WI38 (cell line): ENCODE measurements at regions not wholly inside any gene's neighbourhood (a gene's known extent, or its start where the extent isn't known, plus 50 kb on each side); places are given as distances from the start of the nearest gene placed in this dataset.

Experiments
- H3K4me3 ChIP-seq: 2 replicates; pipeline ENCODE4 v1.5.1; 2011; ENCODE audit warnings: low read depth, mild to moderate bottlenecking, control low read depth, low read length
- TF ChIP-seq, protein P1 (sequence below): IDR thresholded peaks from 2 replicates; pipeline ENCODE4 v1.5.1; 2012; ENCODE audit warnings: low read depth, mild to moderate bottlenecking, control low read depth, low read length

DNA sequence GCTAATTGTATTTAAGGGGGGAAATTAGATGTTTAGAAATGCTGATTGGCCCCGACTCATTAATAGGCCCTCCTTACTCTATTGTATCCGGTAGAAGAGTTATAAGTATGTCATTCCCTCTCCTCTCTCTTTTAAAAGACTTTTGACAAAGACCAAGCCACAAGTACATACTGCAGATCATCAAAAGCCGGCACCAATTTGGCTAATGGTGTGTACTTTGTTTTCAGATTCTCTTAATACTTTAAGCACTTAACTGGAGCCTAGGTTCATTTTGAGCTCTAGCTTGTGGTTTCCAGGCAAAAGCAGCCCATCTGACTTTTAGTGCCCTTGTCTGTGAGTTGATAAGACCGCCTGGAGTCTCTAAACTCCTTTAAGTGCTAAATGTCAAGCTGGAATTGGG, 210.0 kb upstream of the LYZL1 start:
- TF ChIP-seq, protein P1, sequence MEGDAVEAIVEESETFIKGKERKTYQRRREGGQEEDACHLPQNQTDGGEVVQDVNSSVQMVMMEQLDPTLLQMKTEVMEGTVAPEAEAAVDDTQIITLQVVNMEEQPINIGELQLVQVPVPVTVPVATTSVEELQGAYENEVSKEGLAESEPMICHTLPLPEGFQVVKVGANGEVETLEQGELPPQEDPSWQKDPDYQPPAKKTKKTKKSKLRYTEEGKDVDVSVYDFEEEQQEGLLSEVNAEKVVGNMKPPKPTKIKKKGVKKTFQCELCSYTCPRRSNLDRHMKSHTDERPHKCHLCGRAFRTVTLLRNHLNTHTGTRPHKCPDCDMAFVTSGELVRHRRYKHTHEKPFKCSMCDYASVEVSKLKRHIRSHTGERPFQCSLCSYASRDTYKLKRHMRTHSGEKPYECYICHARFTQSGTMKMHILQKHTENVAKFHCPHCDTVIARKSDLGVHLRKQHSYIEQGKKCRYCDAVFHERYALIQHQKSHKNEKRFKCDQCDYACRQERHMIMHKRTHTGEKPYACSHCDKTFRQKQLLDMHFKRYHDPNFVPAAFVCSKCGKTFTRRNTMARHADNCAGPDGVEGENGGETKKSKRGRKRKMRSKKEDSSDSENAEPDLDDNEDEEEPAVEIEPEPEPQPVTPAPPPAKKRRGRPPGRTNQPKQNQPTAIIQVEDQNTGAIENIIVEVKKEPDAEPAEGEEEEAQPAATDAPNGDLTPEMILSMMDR, result no peak
- H3K4me3 ChIP-seq, result no peak overlapping the region

DNA sequence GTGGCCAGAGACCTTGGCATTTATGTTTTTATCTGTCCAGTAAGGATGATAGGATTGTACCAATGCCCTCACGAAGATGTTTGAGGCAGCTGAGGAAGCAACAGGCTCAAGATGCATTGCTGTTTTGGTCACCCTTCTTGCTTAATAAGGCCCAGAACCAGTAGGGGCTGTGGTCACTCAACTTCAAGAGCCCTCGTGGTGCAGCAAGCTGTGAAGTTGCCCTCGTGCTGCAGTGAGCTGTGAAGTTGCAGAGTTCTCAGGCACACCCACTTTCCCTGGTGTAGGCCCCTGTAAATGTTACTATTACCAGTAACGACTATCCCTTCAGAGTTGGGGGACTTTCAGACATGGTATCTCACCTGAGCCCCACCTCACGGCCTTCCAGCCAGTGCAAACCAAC, 207.6 kb upstream of the LYZL1 start:
- TF ChIP-seq, protein P1, result no peak

DNA sequence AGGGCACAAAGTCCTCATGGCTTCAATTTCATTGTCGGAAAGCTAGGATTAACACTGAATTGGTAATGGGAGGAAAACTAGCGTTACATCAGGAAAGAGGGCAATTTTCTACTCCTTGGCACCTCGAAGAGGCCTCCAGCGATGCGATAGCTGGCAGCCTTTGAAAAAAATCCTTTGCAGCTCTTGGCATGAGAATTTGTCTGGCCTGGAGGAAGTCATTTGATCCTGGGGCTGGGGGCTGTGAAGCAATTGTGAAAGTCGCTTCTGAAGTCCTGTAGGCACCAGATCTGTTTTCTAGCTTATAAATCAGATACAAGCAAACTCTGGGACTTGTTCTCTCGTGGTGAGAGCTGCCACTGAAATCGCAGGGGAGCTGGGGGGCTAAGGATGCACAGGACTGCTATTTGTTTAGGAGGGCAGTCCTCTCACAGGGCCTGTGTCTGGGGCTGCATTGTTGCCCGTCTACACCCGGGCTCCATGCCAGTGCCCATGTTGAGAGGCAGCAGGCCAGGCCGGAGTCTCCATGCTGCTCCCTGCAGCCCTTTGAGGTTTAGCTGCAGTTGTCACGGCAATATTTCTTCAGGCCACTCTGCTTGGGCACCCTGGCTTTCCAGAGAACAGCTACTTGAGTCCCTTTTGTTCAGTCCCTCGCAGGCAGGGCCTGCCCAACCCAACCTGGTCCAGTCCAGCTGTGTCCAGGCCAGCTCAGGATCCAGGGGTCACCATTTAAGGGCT, 206.8 kb upstream of the LYZL1 start:
- TF ChIP-seq, protein P1, result no peak
- H3K4me3 ChIP-seq, result no peak overlapping the region

More for the DNA sequence above, 207.6 kb upstream of the LYZL1 start:
- H3K4me3 ChIP-seq, result no peak overlapping the region

DNA sequence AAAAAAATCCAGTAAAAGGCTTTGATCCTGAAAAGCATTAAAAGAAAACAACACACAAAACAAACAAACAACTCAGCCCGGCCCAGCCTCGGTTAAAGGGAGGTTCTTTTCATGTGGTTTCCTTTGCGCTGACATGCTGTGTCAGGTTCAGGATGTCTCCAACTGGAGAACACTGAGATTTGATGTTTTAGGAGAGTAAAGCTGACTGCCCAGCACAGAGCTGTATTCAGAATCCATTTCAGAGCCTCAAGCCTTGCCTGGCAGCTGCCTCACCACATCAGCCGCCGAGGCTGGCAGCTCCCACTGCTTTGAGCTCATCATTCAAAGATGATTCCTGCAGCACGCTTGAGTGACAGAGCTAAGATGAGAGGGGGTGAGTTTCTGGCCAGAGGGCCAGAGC, 205.8 kb upstream of the LYZL1 start:
- no peak overlapping the region for H3K4me3 ChIP-seq
- TF ChIP-seq, protein P1, result no peak

DNA sequence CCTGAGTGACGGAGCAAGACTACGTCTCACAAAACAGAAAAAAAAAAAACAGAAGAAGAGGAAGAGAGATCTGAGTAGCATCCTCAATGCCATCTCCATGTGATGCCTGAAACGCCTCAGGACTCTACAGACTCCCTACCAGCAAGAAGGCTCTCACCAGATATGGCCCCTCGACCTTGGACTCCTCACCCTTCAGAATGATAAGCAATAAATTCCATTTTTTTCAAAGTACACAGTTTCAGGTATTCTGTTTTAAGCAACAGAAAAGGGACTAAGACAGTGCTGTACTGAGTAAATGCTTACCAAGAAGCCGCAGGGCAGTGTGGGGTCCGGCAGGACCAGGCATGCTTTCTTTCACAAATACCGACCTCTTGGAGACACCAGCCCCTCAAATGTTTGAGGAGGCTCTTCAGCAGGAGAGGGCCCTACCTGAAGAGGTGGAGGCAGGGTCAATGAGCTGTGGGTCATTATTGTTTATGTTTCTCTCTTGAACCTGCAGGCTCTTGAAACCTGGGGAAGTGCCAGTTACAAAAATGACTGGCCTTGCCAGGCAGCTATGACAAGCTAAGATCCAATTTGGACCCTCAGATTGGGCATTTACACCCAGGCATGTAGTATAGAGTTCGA, 204.1 kb upstream of the LYZL1 start:
- TF ChIP-seq, protein P1, result no peak
- H3K4me3 ChIP-seq, result no peak overlapping the region

GRCh38 chr10:29089091-29089490, 199.8 kb upstream of the LYZL1 start:
- H3K4me3 ChIP-seq, result no peak overlapping the region
- TF ChIP-seq, protein P1, result no peak

DNA sequence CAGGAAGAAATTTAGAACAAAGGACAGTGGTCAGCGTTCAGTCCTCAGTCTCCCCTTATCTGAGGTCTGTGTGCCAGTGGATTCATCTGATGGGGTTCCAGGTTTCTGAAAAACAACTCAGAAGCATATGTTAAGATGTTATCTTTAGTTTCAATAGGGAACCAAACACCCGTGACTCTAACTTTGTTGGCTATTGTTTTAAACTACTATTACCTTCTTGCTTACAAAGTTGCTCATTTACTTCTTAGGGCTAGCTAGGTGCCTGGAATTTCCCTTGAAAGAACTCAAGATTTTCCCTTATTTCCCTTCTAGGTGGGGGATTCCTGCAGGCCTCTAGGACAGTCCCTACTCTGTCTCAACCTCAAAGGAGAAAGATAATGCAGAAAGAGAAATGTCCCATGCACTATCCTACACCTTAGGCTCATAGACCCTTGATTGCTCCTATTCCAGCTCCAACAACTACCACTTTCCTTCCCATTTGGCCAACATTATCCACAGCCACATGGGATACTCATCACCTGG, 192.5 kb upstream of the LYZL1 start:
- H3K4me3 ChIP-seq, result no peak overlapping the region
- TF ChIP-seq, protein P1, result no peak
